ENCODE measurements at regions not wholly inside any gene's neighbourhood (a gene's known extent, or its start where the extent isn't known, plus 50 kb on each side); places are given as distances from the start of the nearest gene placed in this dataset.
"Not testable (repeated sequence)": the region's sequence is repeated elsewhere in the genome, so short reads cannot be mapped to it uniquely, and the experiment has no call there.

DNA sequence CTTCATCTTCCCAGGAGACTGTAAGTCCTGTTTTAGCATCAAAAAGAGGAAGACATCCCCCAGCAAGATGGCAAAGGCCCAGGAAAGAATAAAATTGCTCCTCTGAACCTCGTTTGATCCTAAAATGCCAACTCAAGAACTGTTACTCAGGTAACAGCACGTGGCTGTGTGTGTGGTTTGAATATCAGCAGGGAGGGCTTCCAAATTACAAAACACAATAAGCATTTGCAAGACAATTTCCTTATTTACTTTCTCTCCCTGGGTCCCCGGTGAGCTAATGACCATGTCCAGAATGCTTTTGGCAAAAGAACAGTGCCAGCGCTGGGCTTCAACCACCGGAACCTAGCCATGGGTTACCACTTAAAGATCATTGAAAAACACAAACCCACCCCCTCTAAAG, 163.6 kb downstream of the C1D start:
- TF ChIP-seq CTCF (conservative IDR thresholded peaks at IDR 0.05; ENCODE audit: low read length) = no peak
- DNase-seq (ENCODE audit: low read depth) = peak; percentile 24
- H3K4me3 ChIP-seq (ENCODE audit: low read length) = no peak overlapping the region

DNA sequence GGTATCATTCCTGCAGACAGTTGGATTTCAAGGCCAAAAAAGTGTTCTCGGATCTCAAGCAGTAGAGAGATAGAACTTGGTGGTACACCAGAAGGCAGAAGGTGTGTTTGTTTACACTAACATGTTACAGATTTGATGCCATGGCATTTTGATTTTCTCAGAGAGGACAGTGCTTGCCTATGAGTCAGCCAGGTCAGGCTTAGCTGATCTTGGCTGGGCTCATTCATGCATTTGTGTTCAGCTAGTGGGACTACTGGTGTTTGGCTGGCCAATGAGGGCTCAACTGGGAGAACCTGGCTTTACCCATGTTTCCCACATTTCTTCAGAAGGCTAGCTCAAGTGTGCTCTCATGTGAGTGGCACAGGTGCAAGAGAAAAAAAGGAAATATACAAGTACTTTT, 162.0 kb downstream of the C1D start:
- TF ChIP-seq CTCF (conservative IDR thresholded peaks at IDR 0.05; ENCODE audit: low read length) = no peak
- DNase-seq (ENCODE audit: low read depth) = no peak
- H3K4me3 ChIP-seq (ENCODE audit: low read length) = no peak overlapping the region

- no peak for TF ChIP-seq CTCF (conservative IDR thresholded peaks at IDR 0.05; ENCODE audit: low read length)
- no peak overlapping the region for H3K4me3 ChIP-seq (ENCODE audit: low read length)
- no peak for DNase-seq (ENCODE audit: low read depth)
Measured at GRCh38 chr2:67904566-67904965, 158.2 kb downstream of the C1D start.

DNA sequence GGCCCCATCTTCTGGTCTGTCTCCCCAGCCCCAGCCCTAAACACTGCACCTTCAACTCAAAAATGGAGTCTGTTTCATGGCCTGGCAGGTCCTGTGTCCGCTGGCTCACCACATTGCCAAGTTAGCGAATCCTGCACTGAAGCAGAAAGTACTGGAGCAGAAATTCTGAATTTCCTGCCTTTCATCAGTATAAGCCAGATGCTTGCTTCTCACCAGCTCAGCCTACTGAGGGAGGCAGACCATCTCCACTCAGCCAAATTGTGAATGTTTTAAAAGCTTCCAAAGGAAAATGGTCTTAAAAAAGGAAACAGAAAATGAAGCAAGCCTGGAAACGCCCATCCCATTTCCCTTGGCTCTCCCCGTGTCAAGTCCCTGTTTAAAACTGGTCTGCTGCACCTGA, 157.8 kb downstream of the C1D start:
- no peak for TF ChIP-seq CTCF (conservative IDR thresholded peaks at IDR 0.05; ENCODE audit: low read length)
- DNase-seq (ENCODE audit: low read depth) = no peak

GRCh38 chr2:67906547-67906946, 156.3 kb downstream of the C1D start:
- H3K4me3 ChIP-seq (ENCODE audit: low read length); DNase-seq (ENCODE audit: low read depth): not testable (repeated sequence)

More for the DNA sequence above, 157.8 kb downstream of the C1D start:
- H3K4me3 ChIP-seq (ENCODE audit: low read length) = no peak overlapping the region

DNA sequence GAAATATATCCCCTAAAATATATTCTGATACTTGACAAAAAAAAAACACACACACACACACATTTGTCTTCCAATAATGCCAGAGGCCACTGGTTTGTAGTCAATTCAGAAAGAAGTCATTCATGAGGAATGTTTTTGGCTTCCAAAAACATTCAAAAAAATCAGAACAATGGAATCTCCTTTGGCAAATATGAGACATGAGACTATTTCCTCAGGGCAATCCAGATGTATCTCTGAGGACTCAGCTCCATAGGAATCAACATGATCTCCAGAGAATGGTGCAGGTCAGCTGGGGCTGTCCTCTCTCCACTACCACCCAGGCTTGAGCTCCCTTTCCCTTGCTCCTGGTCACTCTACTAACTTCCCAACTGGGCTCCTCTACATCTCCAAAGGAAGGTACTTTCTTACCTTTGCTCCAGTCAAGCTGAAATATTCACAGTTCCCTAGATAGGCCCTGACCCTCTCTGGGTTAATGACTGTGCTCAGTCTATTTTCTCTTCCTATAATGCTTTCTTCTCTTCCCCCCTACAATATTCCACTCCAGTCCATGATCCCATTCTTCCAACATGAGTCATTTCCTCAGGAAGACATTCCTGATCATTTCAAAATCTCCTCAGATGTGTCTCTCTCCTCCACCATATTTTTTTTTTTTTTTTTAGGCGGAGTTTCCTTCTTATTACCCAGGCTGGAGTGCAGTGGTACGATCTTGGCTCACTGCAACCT, 145.3 kb downstream of the C1D start:
- H3K4me3 ChIP-seq (ENCODE audit: low read length) = peak overlapping the region; percentile 30
- DNase-seq (ENCODE audit: low read depth) = peak; percentile 99
- TF ChIP-seq CTCF (conservative IDR thresholded peaks at IDR 0.05; ENCODE audit: low read length) = no peak

DNA sequence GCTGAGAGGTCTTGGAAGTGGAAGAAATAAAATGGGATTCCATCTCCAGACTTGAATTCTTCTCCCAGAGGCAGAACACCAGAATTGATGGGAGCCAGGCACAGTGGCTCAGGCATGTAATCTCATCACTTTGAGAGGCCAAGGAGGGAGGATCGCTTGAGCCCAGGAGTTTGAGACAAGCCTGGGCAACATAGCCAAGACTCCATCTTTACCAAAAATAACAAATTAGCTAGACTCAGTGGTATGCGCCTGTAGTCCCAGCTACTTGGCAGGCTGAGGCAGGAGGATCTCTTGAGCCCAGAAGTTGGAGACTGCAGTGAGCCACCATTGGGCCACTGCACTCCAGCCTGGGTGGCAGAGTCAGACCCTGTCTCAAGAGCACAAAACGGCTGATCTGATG, 144.3 kb downstream of the C1D start:
- H3K4me3 ChIP-seq (ENCODE audit: low read length) = no peak overlapping the region
- no peak for DNase-seq (ENCODE audit: low read depth)
- TF ChIP-seq CTCF (conservative IDR thresholded peaks at IDR 0.05; ENCODE audit: low read length) = no peak
